K562 (cell line): ENCODE measurements at regions not wholly inside any gene's neighbourhood (a gene's known extent, or its start where the extent isn't known, plus 50 kb on each side); places are given as distances from the start of the nearest gene placed in this dataset.

ENCODE experiments used
- BCOR ChIP-seq: fragments of 450-650 bp; IDR thresholded peaks from 2 replicates; pipeline ENCODE4 v1.6.1; 2016
- CHCHD3 ChIP-seq: fragments of 250-450 bp; sonication (Bioruptor Pico); IDR thresholded peaks from 2 replicates; pipeline ENCODE4 v2.1.2; 2022; ENCODE audit warnings: mild to moderate bottlenecking
- CSDE1 ChIP-seq, 2 experiments: fragments of 450-650 bp; IDR thresholded peaks; 2 replicates each; pipeline ENCODE4 v1.6.1; 2016; ENCODE audit warnings: mild to moderate bottlenecking in 1 of 2
- FIP1L1 ChIP-seq: fragments of 200-400 bp; formaldehyde crosslinking; IDR thresholded peaks from 2 replicates; pipeline ENCODE4 v1.6.1; 2018; ENCODE audit warnings: mild to moderate bottlenecking, low read depth, low read length; ENCODE audit not compliant: poor library complexity, severe bottlenecking
- FOXA3 ChIP-seq, 2 experiments: fragments of 450-650 bp in 1 of 2; sonication (generic) in 1 of 2; formaldehyde crosslinking; IDR thresholded peaks in 1 of 2; conservative IDR thresholded peaks in 1 of 2; 2 replicates each; pipeline versions ENCODE4 v1.4.0 to v1.8.0; 2020 to 2022; ENCODE audit warnings: mild to moderate bottlenecking in 2 of 2, missing genetic modification reagents in 1 of 2
- HNRNPH1 ChIP-seq: fragments of 200-400 bp; formaldehyde crosslinking; optimal IDR thresholded peaks from 2 replicates; pipeline ENCODE3; 2017; ENCODE audit warnings: low read depth, mild to moderate bottlenecking, low read length, moderate library complexity
- POLR2H ChIP-seq: IDR thresholded peaks from 2 replicates; pipeline ENCODE4 v1.6.1; 2016; ENCODE audit warnings: missing genetic modification characterization, low read depth, mild to moderate bottlenecking, control low read depth, missing compliant biosample characterization, moderate library complexity
- SAP30 ChIP-seq: fragments of 200-600 bp; sonication (generic); IDR thresholded peaks from 2 replicates; pipeline ENCODE4 v1.6.1; 2012; ENCODE audit warnings: borderline replicate concordance, low read depth, mild to moderate bottlenecking, moderate library complexity, low read length, control low read depth, inconsistent platforms; ENCODE audit not compliant: insufficient read depth, poor library complexity, severe bottlenecking
- SMAD4 ChIP-seq: fragments of 250-450 bp; sonication (Bioruptor Pico); conservative IDR thresholded peaks from 2 replicates; pipeline ENCODE4 v1.8.0; 2021; ENCODE audit warnings: inconsistent platforms, mild to moderate bottlenecking, moderate library complexity
- STAG1 ChIP-seq: sonication (generic); formaldehyde crosslinking; IDR thresholded peaks from 2 replicates; pipeline ENCODE4 v1.5.0; 2020; ENCODE audit warnings: missing genetic modification reagents, borderline replicate concordance
- TEAD1 ChIP-seq, 2 experiments: fragments of 450-650 bp in 1 of 2; sonication (generic) in 1 of 2; formaldehyde crosslinking; IDR thresholded peaks; 2 replicates each; pipeline versions ENCODE4 v1.4.0 to v1.8.0; 2020 to 2022; ENCODE audit warnings: mild to moderate bottlenecking in 2 of 2, missing genetic modification reagents in 1 of 2
- ZNF253 ChIP-seq: fragments of 250-450 bp; sonication (Bioruptor Pico); conservative IDR thresholded peaks from 2 replicates; pipeline ENCODE4 v1.6.1; 2021; ENCODE audit warnings: mild to moderate bottlenecking
- TF ChIP-seq, protein P1 (sequence below): sonication (generic); formaldehyde crosslinking; IDR thresholded peaks from 2 replicates; pipeline ENCODE4 v1.8.0; 2022; ENCODE audit warnings: mild to moderate bottlenecking, missing genetic modification reagents, borderline replicate concordance
- TF ChIP-seq, protein P2 (sequence below): fragments of 200-800 bp; sonication (Bioruptor generic); IDR thresholded peaks from 2 replicates; pipeline ENCODE4 v1.6.1; 2017; ENCODE audit warnings: missing genetic modification characterization, missing compliant biosample characterization
- TF ChIP-seq, protein P3 (sequence below), 2 experiments: IDR thresholded peaks in 1 of 2; conservative IDR thresholded peaks in 1 of 2; 2 replicates each; pipeline ENCODE4 v1.6.1; 2016; ENCODE audit warnings: low read depth in 2 of 2, mild to moderate bottlenecking in 1 of 2, missing compliant biosample characterization in 1 of 2, missing genetic modification characterization in 1 of 2, moderate library complexity in 1 of 2

DNA sequence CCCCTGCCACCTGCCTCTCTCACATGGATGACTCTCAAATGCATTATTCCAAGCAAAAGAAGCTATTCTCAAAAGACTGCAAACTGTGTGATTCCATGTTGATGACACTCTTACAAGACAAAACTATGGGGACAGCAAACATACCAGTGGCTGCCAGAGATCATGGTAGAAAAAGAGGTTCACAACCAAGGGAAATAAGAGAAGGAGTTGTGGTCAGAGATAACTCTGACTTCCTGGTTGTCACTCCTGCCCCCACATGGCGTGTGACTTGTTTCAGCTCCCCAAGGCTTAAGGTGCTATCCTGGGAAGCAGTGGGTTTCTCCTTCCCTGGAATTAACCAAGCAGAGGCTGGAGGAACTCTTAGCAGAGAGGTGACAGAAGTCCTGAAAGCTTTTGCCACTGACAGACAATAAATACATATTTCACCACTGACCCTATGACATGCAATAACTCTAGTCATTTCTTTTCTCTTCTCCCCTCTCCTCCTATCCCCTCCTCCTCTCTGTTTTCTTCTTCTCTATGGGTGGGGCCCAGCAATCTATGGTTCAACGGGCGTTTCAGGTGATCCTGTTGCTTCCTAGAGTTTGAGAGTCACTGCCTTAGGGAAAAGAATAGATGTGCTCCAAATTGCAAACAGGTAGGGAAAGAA lies 185.1 kb downstream of the FCRL5 start (continued):
- TF ChIP-seq POLR2H, result no peak
- TF ChIP-seq, protein P1, sequence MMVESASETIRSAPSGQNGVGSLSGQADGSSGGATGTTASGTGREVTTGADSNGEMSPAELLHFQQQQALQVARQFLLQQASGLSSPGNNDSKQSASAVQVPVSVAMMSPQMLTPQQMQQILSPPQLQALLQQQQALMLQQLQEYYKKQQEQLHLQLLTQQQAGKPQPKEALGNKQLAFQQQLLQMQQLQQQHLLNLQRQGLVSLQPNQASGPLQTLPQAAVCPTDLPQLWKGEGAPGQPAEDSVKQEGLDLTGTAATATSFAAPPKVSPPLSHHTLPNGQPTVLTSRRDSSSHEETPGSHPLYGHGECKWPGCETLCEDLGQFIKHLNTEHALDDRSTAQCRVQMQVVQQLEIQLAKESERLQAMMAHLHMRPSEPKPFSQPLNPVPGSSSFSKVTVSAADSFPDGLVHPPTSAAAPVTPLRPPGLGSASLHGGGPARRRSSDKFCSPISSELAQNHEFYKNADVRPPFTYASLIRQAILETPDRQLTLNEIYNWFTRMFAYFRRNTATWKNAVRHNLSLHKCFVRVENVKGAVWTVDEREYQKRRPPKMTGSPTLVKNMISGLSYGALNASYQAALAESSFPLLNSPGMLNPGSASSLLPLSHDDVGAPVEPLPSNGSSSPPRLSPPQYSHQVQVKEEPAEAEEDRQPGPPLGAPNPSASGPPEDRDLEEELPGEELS (CRISPR knock-in tag), result no peak
- TF ChIP-seq HNRNPH1, result no peak
- TF ChIP-seq, protein P2, sequence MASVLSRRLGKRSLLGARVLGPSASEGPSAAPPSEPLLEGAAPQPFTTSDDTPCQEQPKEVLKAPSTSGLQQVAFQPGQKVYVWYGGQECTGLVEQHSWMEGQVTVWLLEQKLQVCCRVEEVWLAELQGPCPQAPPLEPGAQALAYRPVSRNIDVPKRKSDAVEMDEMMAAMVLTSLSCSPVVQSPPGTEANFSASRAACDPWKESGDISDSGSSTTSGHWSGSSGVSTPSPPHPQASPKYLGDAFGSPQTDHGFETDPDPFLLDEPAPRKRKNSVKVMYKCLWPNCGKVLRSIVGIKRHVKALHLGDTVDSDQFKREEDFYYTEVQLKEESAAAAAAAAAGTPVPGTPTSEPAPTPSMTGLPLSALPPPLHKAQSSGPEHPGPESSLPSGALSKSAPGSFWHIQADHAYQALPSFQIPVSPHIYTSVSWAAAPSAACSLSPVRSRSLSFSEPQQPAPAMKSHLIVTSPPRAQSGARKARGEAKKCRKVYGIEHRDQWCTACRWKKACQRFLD (CRISPR knock-in tag), result 0 out of 2 replicates have a peak, but pooled peaks have one; percentile 23
- TF ChIP-seq FIP1L1, result no peak
- peak; percentile 42 for TF ChIP-seq SMAD4 (CRISPR knock-in tag)
- no peak for TF ChIP-seq STAG1 (CRISPR knock-in tag)
- TF ChIP-seq TEAD1 (CRISPR knock-in tag; IDR thresholded peaks at IDR 0.05), result 0 out of 4 replicates have a peak, but pooled peaks of 1 of the 2 experiments have one; percentile 49
- TF ChIP-seq CSDE1 (IDR thresholded peaks at IDR 0.05), result no peak
- no peak for TF ChIP-seq BCOR
- TF ChIP-seq ZNF253 (CRISPR knock-in tag), result no peak
- TF ChIP-seq SAP30, result no peak
- no peak for TF ChIP-seq CHCHD3
- TF ChIP-seq, protein P3, sequence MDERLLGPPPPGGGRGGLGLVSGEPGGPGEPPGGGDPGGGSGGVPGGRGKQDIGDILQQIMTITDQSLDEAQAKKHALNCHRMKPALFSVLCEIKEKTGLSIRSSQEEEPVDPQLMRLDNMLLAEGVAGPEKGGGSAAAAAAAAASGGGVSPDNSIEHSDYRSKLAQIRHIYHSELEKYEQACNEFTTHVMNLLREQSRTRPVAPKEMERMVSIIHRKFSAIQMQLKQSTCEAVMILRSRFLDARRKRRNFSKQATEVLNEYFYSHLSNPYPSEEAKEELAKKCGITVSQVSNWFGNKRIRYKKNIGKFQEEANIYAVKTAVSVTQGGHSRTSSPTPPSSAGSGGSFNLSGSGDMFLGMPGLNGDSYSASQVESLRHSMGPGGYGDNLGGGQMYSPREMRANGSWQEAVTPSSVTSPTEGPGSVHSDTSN (CRISPR knock-in tag; IDR thresholded peaks at IDR 0.05; ENCODE audit: low read depth), result no peak
- TF ChIP-seq, protein P3 (tag; conservative IDR thresholded peaks at IDR 0.05; ENCODE audit: low read depth), result peak; percentile 76
- TF ChIP-seq FOXA3 (CRISPR knock-in tag; conservative IDR thresholded peaks at IDR 0.05 in 1 of 2, IDR thresholded peaks at IDR 0.05 in 1 of 2), result 0 out of 4 replicates have a peak, but pooled peaks of 1 of the 2 experiments have one; percentile 23
